HTR-8/SVneo (cell line): ENCODE measurements at regions not wholly inside any gene's neighbourhood (a gene's known extent, or its start where the extent isn't known, plus 50 kb on each side); places are given as distances from the start of the nearest gene placed in this dataset.
"Not testable (repeated sequence)": the region's sequence is repeated elsewhere in the genome, so short reads cannot be mapped to it uniquely, and the experiment has no call there.

Source experiments
- DNase-seq: peaks from one replicate; pipeline ENCODE4 v3.0.0; 2011; ENCODE audit warnings: low spot score, mixed read lengths; ENCODE audit not compliant: insufficient read length
- FAIRE-seq: peaks from 2 replicates; lab custom pipeline; 2011; peaks lifted over from hg19 to GRCh38; lab: Jason Lieb, UNC

DNA sequence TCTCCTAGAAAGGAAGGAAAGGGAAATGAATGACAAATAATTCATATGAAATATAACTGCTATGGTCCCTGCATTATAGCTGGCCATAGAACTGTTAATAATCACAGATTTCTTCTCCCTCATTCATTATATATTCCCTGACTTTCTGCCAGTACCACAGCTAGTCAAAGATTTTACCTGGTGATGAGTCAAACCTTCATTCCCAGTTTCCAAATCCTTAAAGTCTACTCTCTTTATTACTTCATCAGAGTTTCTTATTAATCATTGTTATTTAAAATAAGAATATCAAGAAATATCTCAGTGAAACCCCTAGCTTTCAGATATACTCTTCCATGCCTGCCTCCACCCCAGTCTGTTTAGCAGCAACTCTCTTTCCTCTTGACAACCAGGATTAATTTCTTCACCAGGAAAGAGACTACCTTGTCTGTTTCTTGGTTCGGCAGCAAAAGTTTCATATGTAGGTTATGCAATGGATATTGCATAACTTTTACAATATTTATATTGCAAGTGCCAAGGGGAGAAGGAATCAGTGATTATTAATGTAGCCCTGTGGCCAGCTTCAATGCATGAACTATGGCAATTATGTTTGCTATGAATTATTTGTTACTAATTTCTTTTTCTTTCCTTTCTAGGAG is 533.8 kb downstream of the FBXO15 start:
- no peak for FAIRE-seq

GRCh38 chr18:73597832-73598615 is 549.6 kb downstream of the FBXO15 start:
- DNase-seq, result no peak
- FAIRE-seq, result no peak

More for the DNA sequence above, 533.8 kb downstream of the FBXO15 start:
- DNase-seq, result no peak

DNA sequence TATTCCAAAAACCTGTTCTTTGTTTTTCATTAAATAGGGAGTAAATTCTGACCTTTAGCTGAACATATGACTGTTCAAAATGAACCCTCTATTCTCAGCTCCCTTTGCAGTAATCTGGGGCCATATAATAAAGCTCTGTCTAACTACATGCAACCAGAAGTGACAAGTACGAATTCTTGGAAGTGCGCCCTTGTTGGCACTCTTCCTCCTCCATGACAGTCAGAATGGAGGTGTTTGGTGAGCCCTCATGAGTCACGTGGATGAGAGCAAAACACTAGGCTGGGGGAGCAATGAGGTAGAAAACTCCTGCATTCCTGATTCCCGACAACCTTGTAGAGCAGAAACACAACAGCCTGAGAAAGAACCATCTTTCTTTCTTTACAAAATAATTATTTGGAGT is 552.9 kb downstream of the FBXO15 start:
- FAIRE-seq (no peak), DNase-seq (no peak)

DNA sequence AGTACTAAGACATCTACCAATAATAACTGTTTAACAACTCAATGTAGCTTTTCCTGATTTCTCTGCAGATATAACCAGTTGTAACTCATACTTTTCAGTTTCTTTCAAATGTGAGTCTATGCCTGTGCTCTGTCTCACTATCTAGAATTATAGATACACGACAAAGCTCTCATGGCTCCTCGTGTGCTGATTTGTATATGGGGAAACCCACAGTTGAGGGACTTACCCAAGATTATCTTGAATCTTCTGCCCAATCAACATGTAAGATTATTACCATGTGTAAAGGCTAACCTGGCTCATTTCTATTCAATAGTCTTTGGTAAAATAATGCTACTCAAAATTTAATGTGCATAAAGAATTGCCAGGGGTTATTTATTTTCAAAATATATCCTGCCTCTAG is 554.4 kb downstream of the FBXO15 start:
- FAIRE-seq, result no peak
- DNase-seq, result no peak

DNA sequence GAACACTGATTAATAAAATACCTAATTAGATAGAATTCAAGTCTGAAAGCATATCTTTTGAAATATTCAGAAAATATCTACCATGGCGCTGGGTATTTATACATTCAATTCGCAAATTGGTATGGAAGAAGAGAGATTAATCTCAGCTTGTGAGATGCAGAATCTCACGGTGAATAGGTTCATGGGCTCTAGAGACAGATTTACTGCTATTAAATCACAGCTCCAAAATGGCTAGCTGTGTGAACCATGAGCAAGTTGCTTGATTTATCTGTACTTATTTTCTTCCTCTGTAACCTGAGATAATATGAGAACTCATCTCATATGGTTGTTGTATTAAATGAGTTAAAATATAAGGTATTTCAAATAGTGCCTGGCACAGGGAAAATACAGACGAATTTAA is 556.7 kb downstream of the FBXO15 start:
- FAIRE-seq (no peak), DNase-seq (no peak)

DNA sequence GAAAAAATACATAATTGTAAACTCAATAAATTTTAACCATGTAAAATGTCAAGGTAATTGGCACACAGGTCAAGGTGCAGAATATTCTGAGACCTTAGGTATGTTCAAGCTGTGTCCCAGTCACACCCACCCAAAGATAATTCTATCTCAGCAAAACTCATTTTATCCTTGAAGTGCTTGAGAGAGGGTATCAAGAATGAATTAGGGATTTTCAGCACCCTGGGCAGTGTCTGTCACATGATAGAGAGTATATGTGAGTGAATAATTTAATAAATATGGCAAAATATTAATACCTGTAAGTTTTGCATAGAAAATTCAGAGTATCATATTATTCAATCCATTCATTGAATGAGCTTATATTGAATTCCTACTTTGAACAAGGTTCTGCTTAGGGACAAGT is 567.9 kb downstream of the FBXO15 start:
- FAIRE-seq (no peak), DNase-seq (no peak)

DNA sequence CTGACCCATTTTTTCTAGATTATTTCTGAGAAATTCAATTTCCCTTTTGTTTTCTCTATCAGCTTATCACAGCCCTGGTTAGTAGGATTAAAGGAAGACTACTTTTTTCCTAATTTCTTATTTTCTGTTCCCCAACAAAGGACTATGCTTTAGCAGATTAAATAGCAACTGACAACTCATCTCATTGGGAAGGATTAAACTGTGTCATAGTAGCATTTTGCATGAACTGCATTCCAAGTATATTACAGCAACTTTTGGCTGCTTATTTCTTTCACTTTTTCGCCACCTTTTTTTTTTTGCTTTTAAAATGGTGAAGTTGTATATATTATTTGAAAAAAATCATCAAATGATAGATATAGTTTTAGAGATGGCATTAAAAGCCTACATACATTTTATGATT is 570.3 kb downstream of the FBXO15 start:
- FAIRE-seq, result no peak

DNA sequence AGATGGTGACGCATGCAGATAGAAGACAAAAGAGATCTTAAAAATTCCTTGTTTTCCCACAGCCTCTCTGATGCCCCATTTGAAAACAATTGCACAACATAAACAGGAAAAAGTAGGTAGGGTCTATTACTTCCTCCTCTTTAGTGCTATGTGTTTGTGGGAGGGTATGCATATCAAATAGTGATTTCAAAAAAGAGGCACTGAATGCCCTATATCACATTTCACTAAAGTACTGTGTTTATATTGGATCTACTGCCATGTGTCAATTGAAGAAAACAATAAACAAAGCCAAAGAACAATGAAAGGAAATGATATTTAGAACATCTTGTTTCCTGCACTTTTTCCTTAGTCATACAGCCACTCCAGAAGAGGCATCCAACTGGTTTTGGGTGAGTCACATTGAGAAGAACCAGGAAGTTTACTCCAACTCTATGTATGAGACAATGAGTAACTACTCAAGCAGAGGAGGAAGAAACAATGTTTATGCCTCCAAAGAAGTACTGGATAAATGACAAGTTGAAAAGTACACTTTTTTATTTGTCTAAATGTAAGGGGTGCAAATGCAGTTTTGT is 583.6 kb downstream of the FBXO15 start:
- DNase-seq, result peak; percentile 1
- no peak for FAIRE-seq

More for the DNA sequence above, 570.3 kb downstream of the FBXO15 start:
- DNase-seq, result no peak

- FAIRE-seq, result no peak
- DNase-seq, result no peak
Measured at GRCh38 chr18:73563345-73563744, 584.3 kb downstream of the FBXO15 start.

- no peak for FAIRE-seq
- DNase-seq, result no peak
Measured at GRCh38 chr18:73556904-73557303, 590.7 kb downstream of the FBXO15 start.

- no peak for FAIRE-seq
- DNase-seq, result no peak
Measured at GRCh38 chr18:73552171-73552570, 595.5 kb downstream of the FBXO15 start.

GRCh38 chr18:73551211-73551610 is 596.4 kb downstream of the FBXO15 start:
- DNase-seq, result no peak
- FAIRE-seq, result no peak

DNA sequence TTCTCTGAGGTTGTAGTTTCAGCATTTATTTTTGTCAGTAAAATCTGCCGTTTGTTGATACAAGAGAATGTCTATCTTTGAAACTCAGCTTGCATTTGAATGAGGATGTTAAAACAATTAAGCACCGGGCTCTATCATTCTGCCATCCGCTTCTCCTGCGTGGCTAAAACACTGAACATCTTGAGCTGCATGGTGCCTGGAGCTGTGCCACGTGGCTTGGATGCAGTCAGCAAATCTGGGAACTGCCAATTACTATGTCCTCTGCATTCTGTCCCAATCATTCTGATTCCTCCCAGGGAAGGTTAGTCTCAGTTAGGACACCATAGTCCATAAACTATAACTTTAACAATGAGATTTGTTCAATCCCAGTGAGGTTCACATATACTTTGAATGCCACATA is 598.4 kb downstream of the FBXO15 start:
- FAIRE-seq, result no peak
- DNase-seq, result no peak

DNA sequence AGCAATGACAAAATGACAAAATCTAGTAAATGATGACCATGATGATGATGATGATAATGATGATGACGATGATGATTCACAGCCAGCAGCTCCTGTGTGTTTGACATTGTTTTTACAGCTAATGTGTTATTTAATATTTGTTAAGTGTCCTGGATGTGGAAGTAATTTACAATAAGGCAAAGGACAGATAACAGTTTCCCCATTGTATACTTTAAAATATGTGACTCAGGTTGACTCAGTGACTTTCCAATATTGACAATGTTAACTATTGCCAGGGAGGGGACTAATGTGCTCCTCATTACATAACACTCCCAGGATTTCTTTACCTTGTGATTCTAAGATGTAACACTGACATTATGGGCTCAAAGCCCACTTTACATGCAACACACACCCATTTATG is 602.2 kb downstream of the FBXO15 start:
- FAIRE-seq (no peak), DNase-seq (no peak)

DNA sequence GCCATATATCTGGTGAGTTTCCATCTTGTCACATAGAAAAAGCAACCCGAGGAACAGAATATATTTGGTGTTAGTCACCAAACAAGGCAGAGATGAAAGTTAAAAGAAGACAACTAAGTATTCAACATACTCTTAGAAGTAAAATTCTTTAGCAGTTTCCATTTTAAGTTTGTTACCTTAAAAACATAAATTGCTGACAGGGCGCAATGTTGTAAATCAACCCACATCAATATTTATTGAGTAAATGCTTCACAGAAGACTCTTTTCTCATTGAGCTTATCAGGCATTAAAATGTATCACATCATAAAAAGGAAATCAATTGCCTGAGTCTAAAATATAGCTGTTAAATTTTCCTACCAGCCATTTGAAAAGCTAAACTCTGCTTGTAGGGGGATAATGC is 603.0 kb downstream of the FBXO15 start:
- DNase-seq, result no peak
- FAIRE-seq, result no peak

DNA sequence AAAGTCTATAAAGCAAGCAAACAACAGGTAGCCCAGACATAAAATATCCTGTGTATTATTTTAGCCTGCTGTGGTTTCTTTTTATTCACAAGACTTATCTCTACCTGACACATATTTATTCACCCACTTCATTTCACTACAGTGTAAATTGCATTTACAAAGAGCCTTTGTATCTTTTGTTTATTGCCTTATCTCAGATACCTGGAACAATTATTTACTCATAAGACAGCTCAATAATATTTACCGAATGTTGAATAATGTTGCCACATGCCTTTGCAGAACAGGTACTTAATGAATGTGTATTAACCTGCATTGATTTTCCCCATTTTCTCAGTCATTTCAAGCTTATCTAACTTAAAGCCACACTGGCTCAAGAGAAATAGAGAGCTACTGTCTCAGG is 603.6 kb downstream of the FBXO15 start:
- FAIRE-seq, result no peak
- no peak for DNase-seq

DNA sequence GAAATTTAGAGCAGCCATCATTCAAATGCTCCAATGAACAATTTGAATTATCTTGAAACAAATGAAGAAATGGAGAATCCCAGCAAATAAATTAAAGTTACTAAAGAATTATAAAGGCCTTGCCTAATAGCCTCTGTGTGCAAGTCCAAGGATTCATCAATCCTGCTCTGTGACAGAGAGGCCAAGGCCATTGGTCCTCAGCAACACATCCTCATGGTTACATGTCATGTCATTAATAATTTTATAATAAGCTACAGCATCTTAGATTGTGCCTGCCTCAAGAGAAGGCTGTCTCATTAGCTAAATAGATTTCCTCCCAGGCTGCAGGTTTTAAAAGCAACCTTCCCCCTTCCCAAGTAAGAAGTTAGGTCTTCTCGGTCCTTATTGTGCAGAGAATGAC is 611.6 kb downstream of the FBXO15 start:
- FAIRE-seq, result no peak
- DNase-seq, result no peak

GRCh38 chr18:73535189-73535588 is 612.4 kb downstream of the FBXO15 start:
- DNase-seq (no peak), FAIRE-seq (no peak)

GRCh38 chr18:73531601-73532000 is 616.0 kb downstream of the FBXO15 start:
- DNase-seq (no peak), FAIRE-seq (no peak)

DNA sequence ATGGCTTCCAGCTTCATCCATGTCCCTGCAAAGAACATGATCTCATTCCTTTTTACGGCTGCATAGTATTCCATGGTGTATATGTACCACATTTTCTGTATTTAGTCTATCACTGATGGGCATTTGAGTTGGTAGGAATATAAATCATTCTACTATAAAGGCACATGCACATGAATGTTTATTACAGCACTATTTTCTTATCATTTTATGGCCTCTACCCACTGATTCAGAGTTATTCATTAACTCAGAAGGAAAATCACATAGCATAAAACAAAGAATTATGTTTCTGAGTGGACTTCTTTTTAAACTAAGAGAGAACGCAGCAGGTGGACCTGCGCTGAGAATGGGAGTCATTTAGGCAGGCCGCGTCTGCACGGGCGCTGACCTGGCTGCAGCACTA is 619.6 kb downstream of the FBXO15 start:
- FAIRE-seq, result no peak
- no peak for DNase-seq

DNA sequence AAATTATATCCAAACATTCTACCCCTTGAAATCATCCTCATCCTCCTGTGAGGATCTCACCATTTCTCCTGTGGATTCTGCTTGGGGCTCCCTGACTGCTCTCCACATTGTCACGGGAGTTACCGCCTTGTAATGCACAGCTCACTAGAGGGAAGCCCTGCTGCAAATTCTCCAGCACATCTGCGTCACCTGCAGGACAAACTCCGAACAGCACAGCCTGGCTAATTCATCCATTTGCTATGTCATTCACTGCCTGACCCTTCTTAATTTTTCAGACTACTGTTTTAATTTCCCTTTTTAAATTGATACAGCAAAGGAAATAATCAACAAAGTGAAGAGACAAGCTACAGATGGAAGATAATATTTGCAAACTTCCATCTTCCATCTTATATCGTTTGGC is 627.4 kb downstream of the FBXO15 start:
- DNase-seq (no peak), FAIRE-seq (no peak)

- not testable (repeated sequence) for FAIRE-seq, DNase-seq
Measured at GRCh38 chr18:73516056-73516455, 631.6 kb downstream of the FBXO15 start.
